GM21367 (cell line): ENCODE measurements at regions not wholly inside any gene's neighbourhood (a gene's known extent, or its start where the extent isn't known, plus 50 kb on each side); places are given as distances from the start of the nearest gene placed in this dataset.
"Not testable (repeated sequence)": the region's sequence is repeated elsewhere in the genome, so short reads cannot be mapped to it uniquely, and the experiment has no call there.

Experiments
- ATAC-seq: cut with Tn5 transposase; IDR thresholded peaks from one replicate; pipeline ENCODE4 v1.9.1; 2021; ENCODE audit not compliant: unreplicated experiment

DNA sequence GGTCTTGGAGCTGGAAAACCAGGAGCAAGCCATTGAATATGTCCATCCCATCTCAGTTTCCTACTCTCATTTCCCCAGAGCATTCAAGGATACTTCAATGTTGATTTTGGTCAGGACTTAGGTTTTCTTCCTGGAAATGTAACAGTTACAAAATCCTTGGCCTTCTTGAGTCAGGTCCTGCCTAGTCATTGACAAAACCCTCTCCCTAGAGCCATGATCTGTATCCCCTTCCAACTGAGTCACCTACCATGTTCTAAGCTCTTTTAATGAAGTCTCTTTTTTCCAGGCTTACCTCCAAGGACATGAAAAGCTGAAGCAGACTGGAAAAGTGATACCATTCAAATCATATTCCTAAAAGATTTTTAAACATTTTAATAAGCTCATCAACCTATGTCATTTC, 549.2 kb downstream of the GALC start:
- no peak for ATAC-seq

DNA sequence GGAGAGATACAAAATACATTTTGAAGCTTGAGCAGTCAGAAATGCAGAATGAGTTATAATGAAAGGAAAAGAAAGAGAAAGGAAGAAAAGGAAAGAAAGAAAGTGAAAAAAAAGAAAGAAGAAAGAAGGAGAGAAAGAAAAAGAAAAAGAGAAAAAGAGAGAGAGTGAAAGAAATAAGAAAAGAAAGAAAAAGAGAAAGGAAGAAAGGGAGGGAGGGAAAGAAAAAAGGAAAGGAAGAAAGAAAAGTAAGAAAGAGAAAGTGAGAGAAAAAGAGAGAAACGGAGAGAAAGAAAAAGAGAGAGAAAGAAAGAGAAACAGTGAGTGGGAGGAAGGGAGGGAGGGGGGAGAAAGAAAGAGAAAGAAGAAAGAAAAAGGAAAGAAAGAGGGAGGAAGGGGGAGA, 549.9 kb downstream of the GALC start:
- ATAC-seq = no peak

DNA sequence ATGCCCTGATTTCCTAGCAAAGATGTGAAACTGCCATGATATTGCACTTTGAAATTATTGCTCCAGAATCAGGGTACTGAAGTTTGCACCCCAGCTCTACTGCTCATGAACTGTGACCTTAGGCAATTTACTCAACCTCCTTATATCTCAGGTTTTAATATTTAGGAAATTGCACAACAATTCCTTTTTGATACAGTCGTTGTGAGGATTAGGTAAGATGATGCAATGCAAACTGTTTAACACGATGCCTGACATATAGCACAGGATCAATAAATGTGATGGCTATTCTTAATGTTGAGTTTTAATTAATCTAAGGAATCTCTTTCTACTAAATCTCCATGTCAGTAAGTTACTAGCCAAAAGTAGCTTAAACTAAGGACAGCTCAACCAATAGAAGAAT, 555.8 kb downstream of the GALC start:
- ATAC-seq = no peak

DNA sequence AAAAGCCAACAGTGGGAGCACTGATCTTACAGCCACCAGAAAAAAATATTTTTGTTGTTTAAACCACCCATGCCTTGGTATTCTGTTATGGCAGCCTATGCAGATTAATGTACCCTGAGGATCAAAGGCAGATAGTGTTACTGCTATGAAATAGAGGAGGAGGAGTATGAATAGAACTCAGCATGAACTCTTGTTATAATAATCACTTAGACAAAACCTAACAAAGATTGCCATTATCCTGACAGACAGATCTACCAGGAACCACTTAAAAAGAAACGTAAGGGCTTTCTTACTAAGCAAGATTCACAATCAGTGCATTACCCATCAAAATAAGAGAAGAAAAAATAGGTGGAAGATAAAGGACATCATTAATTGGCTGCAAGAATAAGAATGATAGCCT, 558.3 kb downstream of the GALC start:
- no peak for ATAC-seq

DNA sequence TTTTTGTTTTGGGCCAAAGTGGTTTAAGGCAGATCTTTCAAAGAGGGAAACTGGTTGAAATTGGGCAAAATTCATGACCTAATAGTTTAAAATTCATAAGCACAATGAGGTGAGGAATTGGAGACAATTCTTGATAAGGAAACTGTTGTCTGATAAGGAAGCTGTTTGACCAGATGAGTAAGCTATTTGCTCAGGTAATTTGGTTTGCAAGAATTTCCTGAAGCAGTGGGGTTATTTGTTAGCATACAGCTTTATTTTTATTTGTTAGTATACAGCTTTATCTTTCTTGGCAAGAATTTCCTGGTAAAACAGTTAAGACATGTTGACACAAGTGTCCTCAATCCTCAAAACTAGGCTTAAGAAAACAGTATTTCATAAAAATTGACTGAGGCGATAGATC, 559.0 kb downstream of the GALC start:
- no peak for ATAC-seq

DNA sequence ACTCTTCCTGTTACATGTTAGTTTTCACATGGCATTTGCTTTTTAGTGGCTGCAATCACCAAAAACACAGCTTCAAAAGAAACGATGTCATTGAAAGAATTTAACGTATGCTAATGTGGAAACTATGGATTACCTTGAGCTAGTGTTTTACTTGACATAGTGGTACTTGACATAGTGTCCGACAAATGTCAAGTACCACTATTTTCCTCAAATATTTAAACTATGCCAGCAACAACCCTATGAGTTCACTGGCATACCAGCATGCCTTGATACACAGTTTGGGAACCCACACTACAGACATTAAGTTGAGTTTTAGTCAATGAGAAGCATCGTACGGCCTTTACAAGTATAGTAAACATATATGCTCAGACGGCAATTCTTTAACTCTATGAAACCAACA, 560.3 kb downstream of the GALC start:
- no peak for ATAC-seq

DNA sequence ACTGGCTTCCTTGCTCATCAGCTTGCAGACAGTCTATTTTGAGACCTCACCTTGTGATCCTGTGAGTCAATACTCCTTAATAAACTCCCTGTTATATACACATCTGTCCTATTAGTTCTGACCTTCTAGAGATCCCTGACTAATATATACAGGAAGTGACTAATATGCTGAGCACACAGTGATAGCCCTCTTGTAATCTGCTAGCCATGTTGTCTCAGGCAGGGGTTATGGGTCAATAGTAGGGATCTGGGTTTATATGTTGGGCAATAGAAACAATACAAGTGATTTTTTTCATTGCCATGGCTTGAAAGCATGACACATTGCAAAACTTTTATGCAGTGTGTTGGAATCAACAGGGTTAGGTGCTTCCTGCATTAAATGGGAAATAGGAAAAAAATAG, 562.2 kb downstream of the GALC start:
- no peak for ATAC-seq

DNA sequence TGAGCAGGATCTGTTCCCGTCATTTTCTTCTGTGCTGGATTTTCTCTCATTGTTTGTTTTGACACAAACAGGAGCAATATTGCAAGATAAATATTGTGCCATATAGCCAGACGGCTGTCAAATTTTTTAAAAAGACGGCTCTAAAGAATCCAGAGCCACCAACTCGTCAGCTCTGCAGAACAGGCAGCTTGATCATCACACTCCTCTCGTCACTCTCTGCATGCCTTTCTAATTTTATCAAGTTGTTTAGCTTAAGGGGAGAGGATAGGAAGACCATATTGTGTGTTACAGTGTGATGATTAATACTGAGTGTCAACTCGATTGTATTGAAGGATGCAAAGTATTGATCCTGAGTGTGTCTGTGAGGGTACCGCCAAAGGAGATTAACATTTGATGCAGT, 562.8 kb downstream of the GALC start:
- ATAC-seq = no peak

DNA sequence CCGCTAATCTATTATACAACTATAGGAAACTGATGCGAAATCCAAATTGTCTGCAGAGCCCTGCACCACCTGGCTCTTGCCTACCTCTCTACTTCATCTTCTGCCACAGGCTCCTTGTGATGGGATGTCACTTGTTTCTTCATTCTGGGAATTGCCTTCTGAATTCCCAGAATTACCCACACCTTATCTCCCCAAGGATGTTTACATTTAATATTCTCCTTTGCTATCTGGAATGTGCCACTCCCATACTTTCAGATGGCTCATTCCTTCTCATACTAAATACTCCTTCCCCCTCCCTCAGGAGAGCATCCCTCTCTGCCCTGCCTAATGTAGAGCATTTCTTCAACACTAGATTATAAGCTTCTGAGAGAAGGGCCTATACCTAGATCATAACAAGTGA, 573.1 kb downstream of the GALC start:
- ATAC-seq = no peak

DNA sequence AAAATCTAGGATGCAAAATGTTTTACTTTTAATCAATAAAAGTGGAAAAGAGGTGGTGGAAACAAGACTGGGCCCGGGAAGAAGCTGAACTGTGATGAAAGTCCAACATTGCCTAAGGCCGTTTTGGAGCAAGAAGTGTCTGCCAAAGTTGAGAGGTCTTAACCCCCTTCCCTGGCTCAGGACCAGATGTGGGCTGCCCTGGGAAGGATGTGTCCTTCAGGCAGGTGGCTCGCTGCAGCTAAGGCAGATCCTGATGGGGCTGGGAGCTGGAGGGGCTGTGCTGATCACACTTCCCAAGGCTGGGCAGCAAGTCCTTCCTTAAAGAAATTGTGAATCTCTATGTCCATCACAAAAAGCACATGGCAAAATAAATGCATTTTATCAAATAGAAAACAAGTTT, 581.6 kb downstream of the GALC start:
- no peak for ATAC-seq

DNA sequence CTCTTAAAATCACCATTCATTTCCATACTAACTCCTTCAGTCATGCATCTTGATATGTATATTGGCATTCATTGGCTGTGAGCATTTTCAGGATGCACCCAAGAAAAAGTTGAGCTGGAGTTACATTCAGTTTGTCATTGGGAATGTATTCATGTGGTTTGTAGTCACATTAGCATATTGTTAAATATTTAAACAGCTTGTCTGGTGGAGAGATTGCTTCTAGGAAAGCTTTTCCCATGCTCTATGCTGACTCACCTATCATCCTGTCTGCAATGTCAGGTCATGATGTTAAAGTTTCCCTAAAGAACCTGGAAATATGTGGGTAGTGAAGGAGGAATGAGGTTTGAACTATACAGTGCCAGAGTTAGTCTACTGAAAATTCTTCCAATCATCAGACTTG, 583.6 kb downstream of the GALC start:
- no peak for ATAC-seq

DNA sequence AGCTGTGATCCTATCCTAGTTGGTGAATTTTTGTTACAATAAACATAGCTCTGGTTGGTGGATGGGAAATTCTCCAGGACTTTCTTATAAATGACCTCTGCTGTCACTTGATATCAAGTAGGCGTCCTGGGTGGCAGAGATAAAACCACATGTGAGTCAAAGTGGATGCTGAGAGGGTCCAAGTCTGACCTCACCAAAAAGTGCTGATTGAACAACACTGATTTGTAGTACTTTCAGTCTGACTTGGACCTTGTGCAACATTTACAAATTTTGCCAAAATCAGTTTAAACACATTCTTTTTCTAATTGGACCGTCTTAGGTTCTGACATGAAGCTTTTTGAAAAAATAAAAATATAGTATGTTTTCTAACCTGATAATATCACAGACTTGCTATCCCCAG, 585.6 kb downstream of the GALC start:
- no peak for ATAC-seq

DNA sequence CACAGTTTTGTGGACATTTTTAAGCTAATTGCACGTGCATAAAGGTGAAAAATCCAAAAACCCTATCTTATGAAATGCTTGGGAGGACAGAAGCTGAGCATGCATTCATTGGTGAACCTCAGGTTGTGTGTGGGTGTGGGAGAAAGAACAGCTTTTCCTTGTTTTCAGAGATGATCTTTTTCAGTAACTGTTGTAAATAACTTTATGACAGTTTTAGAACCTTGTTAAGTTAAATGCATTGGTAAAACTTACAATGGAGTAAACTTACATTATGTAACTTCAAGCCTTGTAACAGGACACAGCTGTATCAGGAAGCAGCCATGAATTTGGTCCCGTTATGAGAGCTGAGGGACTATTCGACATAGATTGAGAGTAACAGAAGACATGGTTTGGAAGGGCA, 587.4 kb downstream of the GALC start:
- ATAC-seq = no peak

DNA sequence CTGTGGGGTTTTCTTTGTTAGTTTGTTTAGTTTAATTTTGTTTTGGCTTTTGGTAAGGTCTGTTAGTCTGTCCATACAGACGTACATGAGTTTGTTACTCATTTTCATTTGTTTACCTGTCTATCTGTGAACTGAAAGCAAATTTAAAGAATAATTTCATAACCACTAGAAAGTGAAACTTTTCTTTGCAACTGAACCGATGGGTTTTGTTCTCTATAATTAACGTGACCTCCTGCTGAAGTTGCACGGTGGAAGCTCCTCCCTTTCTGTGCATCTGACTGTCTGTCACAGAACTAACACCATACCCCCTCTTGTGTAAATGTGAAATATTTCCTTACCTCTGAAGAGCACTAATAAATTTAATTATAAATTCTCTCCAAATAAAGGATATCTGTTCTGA, 595.5 kb downstream of the GALC start:
- ATAC-seq = no peak

DNA sequence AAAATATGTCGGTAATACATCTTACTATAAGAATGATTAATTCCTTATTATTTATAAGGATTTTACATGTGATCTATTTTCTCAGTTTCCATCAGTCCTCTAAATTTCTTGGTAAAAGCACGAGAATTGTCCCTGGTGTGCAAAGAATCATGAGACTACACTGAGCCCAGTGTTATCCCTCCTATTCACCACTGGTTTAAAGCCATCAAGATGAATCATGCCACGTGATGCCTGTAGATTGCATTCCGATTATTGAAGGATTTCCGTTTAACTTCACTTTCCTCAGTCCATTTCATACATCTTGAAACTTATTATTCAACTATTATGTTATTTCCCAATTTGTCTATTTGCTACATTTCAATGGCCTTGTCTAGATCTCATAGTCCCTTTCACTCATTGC, 601.9 kb downstream of the GALC start:
- no peak for ATAC-seq

DNA sequence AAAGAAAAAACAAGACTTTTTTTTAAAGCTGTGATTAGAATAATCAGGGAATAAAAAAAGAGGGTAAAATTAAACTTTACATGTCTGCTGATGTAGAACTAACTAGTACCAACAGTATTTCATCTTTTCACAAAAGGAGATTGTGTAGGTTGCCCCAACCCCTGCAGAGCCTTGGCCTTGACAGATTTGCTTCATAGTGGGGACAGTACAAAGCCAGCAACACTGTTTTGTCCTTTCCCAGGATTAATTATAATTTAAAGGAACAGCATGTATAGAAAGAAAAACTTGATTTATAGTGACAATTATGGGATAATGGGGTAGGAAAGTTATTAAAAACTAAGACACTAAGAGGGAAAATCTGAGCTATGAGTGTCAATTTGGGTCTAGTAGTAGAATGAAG, 604.0 kb downstream of the GALC start:
- no peak for ATAC-seq

DNA sequence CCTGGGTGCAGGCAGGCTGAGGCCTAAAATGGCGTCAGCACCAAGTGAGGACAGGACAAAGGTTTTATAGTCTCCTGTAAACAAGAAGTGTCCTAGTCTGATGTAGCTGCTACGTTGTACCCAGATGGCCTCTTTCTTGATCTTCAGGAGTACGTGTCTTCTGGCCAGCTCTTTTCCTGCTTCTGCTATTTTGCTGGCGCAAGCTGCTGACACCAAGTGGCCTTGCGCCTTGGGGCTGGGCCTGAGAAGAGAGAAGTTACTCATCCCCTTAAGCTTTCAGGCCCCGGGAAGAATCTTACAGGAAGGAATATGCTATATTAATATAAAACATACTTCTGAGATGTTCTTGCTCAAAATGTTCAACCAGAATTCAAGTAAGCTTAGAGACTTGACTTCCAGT, 605.2 kb downstream of the GALC start:
- no peak for ATAC-seq

DNA sequence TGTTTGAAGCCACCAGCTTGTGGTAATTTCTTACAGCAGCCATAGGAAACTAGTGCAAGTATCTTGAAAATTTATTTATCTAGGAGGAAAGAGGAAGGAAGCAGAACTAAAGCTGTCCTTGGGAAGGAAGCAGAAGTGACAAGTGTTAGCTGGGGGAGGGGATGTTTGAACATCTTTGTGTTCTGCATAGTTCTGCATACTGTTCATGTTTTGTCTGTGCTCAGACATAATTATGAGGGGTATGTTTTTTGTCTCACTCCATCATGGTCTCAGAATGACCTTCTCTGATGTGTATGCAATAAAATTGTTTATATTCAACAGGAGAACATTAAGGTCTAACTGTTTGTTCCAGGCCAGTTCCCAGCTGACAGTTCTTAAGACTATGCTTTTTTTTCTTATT, 606.5 kb downstream of the GALC start:
- ATAC-seq = no peak

DNA sequence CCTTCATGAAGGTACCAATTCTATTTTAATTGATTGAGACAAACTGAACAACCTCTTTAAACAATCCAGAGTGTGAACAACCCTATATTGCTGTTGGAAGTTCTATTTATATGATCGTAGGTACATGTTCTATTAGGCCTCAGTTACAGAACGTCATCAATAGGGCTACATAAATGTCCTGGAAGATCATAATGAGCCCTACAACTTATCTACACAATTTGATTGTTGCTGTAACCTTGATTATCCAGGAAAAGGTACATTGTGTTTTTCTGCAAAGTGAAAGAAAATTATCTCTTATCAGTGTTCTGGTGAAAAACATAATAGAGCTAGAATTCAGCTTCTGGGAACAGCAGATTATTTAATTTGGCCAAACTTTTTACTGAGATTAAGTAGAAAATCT, 612.9 kb downstream of the GALC start:
- no peak for ATAC-seq

DNA sequence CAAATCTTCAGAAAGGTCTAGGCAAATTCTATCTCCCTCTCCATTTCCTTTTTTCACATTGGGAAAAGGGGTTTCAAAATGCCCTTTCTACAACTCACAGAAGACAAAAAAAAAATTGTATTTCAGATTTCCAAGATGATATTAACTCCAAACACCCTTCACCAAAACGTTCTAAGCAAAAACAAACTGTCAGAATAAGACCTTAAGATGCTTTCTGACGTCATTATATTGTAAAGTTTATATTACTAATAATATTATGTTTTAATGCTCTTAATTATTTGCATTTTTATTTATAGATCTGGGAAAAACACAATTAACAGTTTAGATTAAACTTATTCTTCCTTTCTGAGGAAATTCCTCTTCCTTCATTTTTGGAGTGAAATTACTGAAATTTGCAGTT, 624.2 kb downstream of the GALC start:
- no peak for ATAC-seq

DNA sequence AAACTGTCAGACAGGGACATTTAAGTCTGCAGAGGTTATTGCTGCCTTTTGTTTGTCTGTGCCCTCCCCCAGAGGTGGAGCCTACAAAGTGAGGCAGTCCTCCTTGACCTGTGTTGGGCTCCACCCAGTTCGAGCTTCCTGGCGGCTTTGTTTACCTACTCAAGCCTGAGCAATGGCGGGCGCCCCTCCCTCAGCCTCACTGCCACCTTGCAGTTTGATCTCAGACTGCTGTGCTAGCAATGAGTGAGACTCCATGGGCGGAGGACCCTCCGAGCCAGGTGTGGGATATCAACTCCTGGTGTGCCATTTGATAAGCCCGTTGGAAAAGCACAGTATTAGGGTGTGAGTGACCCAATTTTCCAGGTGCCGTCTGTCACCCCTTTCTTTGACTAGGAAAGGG, 632.7 kb downstream of the GALC start:
- ATAC-seq = not testable (repeated sequence)

DNA sequence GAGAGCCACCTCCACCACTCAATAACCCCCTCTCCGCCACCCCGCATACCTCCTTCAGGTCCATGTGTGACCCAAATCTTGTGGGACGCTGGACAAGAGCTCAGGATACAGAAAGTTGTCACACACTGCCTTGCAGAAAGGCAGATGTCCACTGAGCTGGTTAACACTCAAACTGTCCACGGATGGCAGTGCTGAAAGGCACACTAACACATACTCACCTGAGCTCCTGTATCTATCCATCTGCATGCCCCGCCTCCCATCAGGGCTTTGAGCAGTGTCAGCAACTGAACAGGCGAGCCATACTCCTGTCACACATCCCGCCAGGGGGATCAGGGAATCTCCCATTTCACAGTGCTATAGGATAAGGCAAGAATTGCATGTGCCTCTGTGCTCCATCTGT, 642.0 kb downstream of the GALC start:
- ATAC-seq = no peak

DNA sequence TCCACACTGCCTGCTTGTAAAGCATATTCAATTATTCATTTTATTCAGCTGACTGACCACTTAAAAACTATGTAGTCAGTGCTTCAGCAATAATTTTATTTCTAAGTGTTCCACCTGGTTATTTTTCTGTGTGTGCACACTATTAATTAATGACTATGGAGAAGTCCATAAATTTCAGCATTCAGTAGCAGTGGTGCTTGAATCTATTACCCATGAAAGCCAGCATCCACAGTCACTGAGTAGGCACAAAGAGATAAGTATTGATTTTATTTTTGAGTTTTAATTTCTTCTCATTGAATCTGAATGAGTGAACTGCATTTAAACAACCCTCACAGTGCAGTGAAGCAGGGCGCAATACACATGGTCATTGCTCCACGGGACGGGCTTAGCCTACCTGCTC, 643.1 kb downstream of the GALC start:
- no peak for ATAC-seq

DNA sequence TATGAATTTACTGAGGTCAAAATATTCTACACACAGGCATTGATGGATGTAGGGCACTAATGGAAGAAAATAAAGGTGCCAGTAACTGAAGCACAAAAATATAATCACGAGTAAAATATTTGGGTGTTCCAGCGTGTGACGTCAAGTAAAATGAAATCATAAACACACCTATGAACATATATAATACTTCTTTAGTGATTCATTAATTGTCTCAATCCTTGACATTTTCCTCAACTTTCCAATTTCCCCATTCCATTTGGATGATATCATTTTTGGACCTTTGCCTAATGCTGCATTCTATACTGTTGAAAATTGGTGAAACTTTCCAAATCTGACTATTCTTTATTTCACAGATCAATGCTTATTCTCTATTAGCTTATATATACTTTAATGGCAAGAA, 649.3 kb downstream of the GALC start:
- ATAC-seq = no peak
